Astrocyte of the cerebellum (primary cell): ENCODE measurements at regions not wholly inside any gene's neighbourhood (a gene's known extent, or its start where the extent isn't known, plus 50 kb on each side); places are given as distances from the start of the nearest gene placed in this dataset.

Experiments
- DNase-seq: peaks from one replicate; pipeline ENCODE4 v3.0.0-alpha.2; 2011; ENCODE audit warnings: low read depth
- H3K4me3 ChIP-seq: 2 replicates; pipeline ENCODE4 v1.5.1; 2011; ENCODE audit warnings: mild to moderate bottlenecking, low read depth, low read length, moderate library complexity
- CTCF ChIP-seq: IDR thresholded peaks from 2 replicates; pipeline ENCODE4 v1.5.1; 2012; ENCODE audit warnings: low read length, low read depth, moderate library complexity, mild to moderate bottlenecking; ENCODE audit errors: missing control alignments
- in situ Hi-C: cut with HindIII; loops from 2 replicates; pipeline ENCODE4 v1.10.0; 2017; ENCODE audit warnings: low sequenced_read_pairs

- TF ChIP-seq CTCF, result no peak
- no peak overlapping the region for H3K4me3 ChIP-seq
- in situ Hi-C loops, result no loop called here
- no peak for DNase-seq
Measured at GRCh38 chr2:67295406-67295805, 101.7 kb upstream of the ETAA1 start.

- H3K4me3 ChIP-seq, result no peak overlapping the region
- DNase-seq, result no peak
- in situ Hi-C loops, result no loop called here
- no peak for TF ChIP-seq CTCF
Measured at GRCh38 chr2:67295851-67296250, 101.3 kb upstream of the ETAA1 start.

GRCh38 chr2:67304300-67304890 is 92.7 kb upstream of the ETAA1 start:
- no peak overlapping the region for H3K4me3 ChIP-seq
- no peak for TF ChIP-seq CTCF
- no peak for DNase-seq
- in situ Hi-C loops, result no loop called here

- no peak for DNase-seq
- TF ChIP-seq CTCF, result no peak
- in situ Hi-C loops, result no loop called here
- H3K4me3 ChIP-seq, result no peak overlapping the region
Measured at GRCh38 chr2:67309281-67309680, 87.9 kb upstream of the ETAA1 start.

- H3K4me3 ChIP-seq, result no peak overlapping the region
- in situ Hi-C loops, result no loop called here
- DNase-seq, result peak; percentile 31
- TF ChIP-seq CTCF, result no peak
Measured at GRCh38 chr2:67311536-67311935, 85.6 kb upstream of the ETAA1 start.

- TF ChIP-seq CTCF, result no peak
- no peak overlapping the region for H3K4me3 ChIP-seq
- in situ Hi-C loops, result no loop called here
- no peak for DNase-seq
Measured at GRCh38 chr2:67312871-67313270, 84.3 kb upstream of the ETAA1 start.
